ENCODE measurements at regions not wholly inside any gene's neighbourhood (a gene's known extent, or its start where the extent isn't known, plus 50 kb on each side); places are given as distances from the start of the nearest gene placed in this dataset.
"Not testable (repeated sequence)": the region's sequence is repeated elsewhere in the genome, so short reads cannot be mapped to it uniquely, and the experiment has no call there.

GRCh38 chr5:83001796-83002381, 75.3 kb downstream of the TMEM167A start:
- no peak for DNase-seq

GRCh38 chr5:83000922-83001321, 76.3 kb downstream of the TMEM167A start:
- DNase-seq, result no peak

GRCh38 chr5:83000428-83000827, 76.8 kb downstream of the TMEM167A start:
- DNase-seq, result no peak

GRCh38 chr5:82993416-82993815, 83.8 kb downstream of the TMEM167A start:
- DNase-seq, result no peak

GRCh38 chr5:82992646-82993045, 84.5 kb downstream of the TMEM167A start:
- DNase-seq, result no peak

- DNase-seq, result no peak
These were observed 85.4 kb downstream of the TMEM167A start for GRCh38 chr5:82991678-82992323.

- no peak for DNase-seq
These were observed 86.1 kb downstream of the TMEM167A start for GRCh38 chr5:82991059-82991458.

- no peak for DNase-seq
These were observed 90.0 kb downstream of the TMEM167A start for GRCh38 chr5:82987188-82987587.

- no peak for DNase-seq
These were observed 90.8 kb downstream of the TMEM167A start for GRCh38 chr5:82986404-82986803.

- DNase-seq, result no peak
These were observed 91.4 kb downstream of the TMEM167A start for GRCh38 chr5:82985763-82986162.

- no peak for DNase-seq
These were observed 92.1 kb downstream of the TMEM167A start for GRCh38 chr5:82984786-82985735.

- DNase-seq, result no peak
These were observed 94.3 kb downstream of the TMEM167A start for GRCh38 chr5:82982846-82983245.

GRCh38 chr5:82976887-82977286, 100.3 kb downstream of the TMEM167A start:
- not testable (repeated sequence) for DNase-seq

GRCh38 chr5:82975812-82976211, 101.4 kb downstream of the TMEM167A start:
- no peak for DNase-seq

- no peak for DNase-seq
These were observed 101.8 kb downstream of the TMEM167A start for GRCh38 chr5:82975396-82975795.

GRCh38 chr5:82974346-82974745, 102.8 kb downstream of the TMEM167A start:
- DNase-seq, result not testable (repeated sequence)

- no peak for DNase-seq
These were observed 105.3 kb downstream of the TMEM167A start for GRCh38 chr5:82971901-82972300.

GRCh38 chr5:82971034-82971806, 106.0 kb downstream of the TMEM167A start:
- DNase-seq, result not testable (repeated sequence)

GRCh38 chr5:82969221-82969976, 107.8 kb downstream of the TMEM167A start:
- DNase-seq, result not testable (repeated sequence)

- no peak for DNase-seq
These were observed 110.1 kb downstream of the TMEM167A start for GRCh38 chr5:82967072-82967471.

- no peak for DNase-seq
These were observed 117.7 kb downstream of the TMEM167A start for GRCh38 chr5:82959466-82959865.
